ENCODE measurements at regions not wholly inside any gene's neighbourhood (a gene's known extent, or its start where the extent isn't known, plus 50 kb on each side); places are given as distances from the start of the nearest gene placed in this dataset.
"Not testable (repeated sequence)": the region's sequence is repeated elsewhere in the genome, so short reads cannot be mapped to it uniquely, and the experiment has no call there.

DNA sequence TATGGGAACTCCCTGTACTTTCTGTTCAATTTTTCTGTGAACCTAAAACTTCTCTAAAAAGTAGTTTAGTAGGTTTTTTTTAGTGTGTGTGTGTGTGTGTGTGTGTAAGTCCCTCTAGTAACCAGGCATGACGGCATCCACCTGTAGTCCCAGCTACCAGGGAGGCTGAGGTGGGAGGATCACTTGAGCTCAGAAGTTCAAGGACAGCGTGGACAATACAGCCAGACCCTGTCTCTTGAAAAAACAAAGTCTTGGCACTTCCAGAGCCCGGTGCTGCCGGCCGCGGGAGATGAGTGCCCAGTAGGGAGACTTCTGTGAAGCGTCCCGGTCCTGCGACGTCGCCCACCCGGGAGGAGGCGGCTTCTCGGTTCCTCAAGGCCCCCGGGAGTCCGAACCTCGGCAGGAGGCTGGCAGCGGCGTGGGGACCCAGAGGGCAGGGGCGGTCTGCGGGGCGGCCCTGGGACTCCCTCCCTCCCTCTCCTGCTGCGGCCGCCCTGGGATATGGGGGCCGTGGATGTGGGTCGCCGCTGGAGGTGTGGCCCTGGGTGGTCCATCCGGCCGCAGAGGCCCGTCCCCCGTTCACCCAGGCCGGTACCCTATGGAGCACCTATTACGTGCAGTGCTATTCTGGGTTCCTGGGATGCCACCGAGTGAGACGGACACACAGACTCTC is 78.0 kb upstream of the SIRPG start:
- ATAC-seq (ENCODE audit: insufficient read depth, low FRiP score), result no peak
- WGBS, 2 donors, result 92 to 93% methylated on average over 33 to 35 of the region's 35 CpGs
- no peaks in the 10 kb centered on the region for H3K27me3 ChIP-seq (ENCODE audit: control insufficient read depth in 3 of 3, insufficient read depth in 3 of 3, low read length in 2 of 3)
- TF ChIP-seq, protein P1, sequence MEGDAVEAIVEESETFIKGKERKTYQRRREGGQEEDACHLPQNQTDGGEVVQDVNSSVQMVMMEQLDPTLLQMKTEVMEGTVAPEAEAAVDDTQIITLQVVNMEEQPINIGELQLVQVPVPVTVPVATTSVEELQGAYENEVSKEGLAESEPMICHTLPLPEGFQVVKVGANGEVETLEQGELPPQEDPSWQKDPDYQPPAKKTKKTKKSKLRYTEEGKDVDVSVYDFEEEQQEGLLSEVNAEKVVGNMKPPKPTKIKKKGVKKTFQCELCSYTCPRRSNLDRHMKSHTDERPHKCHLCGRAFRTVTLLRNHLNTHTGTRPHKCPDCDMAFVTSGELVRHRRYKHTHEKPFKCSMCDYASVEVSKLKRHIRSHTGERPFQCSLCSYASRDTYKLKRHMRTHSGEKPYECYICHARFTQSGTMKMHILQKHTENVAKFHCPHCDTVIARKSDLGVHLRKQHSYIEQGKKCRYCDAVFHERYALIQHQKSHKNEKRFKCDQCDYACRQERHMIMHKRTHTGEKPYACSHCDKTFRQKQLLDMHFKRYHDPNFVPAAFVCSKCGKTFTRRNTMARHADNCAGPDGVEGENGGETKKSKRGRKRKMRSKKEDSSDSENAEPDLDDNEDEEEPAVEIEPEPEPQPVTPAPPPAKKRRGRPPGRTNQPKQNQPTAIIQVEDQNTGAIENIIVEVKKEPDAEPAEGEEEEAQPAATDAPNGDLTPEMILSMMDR (IDR thresholded peaks at IDR 0.05; ENCODE audit: control extremely low read depth, extremely low read depth), result no peak
- no peak for DNase-seq
- H3K4me3 ChIP-seq, result no peak overlapping the region
- no peak overlapping the region for H3K9ac ChIP-seq (ENCODE audit: insufficient read depth in 1 of 2, low read length in 2 of 2)
- H3K27ac ChIP-seq (ENCODE audit: low read depth in 1 of 2, low read length in 1 of 2), result no peak overlapping the region
- H3K4me1 ChIP-seq (ENCODE audit: control insufficient read depth in 5 of 5, insufficient read depth in 5 of 5, low read length in 5 of 5), result no peaks in the 10 kb centered on the region
- H3K36me3 ChIP-seq (ENCODE audit: control insufficient read depth in 4 of 4, insufficient read depth in 4 of 4, low read length in 4 of 4), result no peaks in the 10 kb centered on the region
- no peaks in the 10 kb centered on the region for H3K9me3 ChIP-seq (ENCODE audit: control insufficient read depth in 4 of 4, insufficient read depth in 3 of 4, low read length in 3 of 4)

DNA sequence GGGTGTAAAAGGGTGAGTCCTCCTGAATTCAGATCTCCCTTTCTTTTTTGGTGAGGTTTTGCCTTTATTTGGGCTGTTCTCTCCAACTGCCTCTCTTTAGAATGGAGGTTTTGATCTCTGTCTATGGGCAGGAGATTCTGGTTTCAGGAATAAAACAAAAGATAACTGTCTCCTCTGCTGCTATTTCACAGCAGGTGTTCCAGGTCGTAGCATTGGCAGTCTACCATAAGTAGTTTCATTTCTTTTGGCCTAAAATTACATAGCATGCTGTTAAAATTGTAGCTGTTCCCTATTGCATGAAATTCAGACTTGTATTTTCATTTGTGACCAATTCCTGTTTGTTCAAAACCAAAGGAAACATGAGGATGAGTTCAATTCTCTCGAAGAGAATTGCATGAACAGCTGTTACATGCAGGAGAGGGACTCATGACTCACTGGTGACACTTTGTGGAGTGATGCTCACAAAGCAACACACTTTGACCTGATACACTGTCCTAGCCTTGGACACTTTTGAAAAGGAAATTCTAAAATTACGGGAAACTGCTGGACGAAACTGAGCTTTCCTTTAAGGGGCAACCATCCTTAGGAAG is 76.8 kb upstream of the SIRPG start:
- Histone ChIP-seq H3K4me3 (no peak overlapping the region), H3K36me3 (ENCODE audit: control insufficient read depth in 4 of 4, insufficient read depth in 4 of 4, low read length in 4 of 4) (no peaks in the 10 kb centered on the region), H3K27me3 (ENCODE audit: control insufficient read depth in 3 of 3, insufficient read depth in 3 of 3, low read length in 2 of 3) (no peaks in the 10 kb centered on the region), H3K9me3 (ENCODE audit: control insufficient read depth in 4 of 4, insufficient read depth in 3 of 4, low read length in 3 of 4) (no peaks in the 10 kb centered on the region), H3K9ac (ENCODE audit: insufficient read depth in 1 of 2, low read length in 2 of 2) (no peak overlapping the region), H3K27ac (ENCODE audit: low read depth in 1 of 2, low read length in 1 of 2) (no peak overlapping the region), H3K4me1 (ENCODE audit: control insufficient read depth in 5 of 5, insufficient read depth in 5 of 5, low read length in 5 of 5) (no peaks in the 10 kb centered on the region)
- DNase-seq, result no peak
- 56 to 66% methylated on average over 4 of the region's 4 CpGs for WGBS, 2 donors
- no peak for ATAC-seq (ENCODE audit: insufficient read depth, low FRiP score)
- TF ChIP-seq, protein P1 (IDR thresholded peaks at IDR 0.05; ENCODE audit: control extremely low read depth, extremely low read depth), result no peak

DNA sequence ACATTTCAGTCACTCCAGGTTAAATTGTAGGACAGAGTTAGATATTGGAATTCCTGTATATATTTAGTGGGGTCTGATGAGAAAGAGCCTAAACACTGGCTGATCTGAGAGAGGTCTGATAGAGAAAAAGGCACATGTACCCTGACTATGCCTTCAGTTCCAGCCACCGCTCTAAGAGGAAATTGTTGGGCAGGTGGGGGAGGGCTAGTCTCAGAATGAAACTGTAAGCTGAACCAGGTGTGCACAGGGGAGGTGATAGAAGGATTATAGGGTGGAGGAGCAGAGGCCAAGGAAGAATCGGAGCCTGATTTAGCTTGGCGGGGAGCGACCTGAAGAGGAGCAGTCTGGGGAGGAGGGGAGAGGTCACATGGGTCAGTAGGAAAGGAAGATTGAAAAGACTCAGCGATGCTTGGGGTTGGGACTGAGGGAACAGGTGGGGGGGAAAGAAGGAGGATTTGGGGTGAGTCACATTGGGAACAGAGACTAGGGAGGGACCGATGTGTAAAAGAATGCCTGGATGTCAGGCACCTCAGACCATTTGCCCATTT is 74.3 kb upstream of the SIRPG start:
- WGBS, 2 donors, result 82 to 84% methylated on average over 6 of the region's 6 CpGs
- not testable (repeated sequence) for ATAC-seq (ENCODE audit: insufficient read depth, low FRiP score)

GRCh38 chr20:1730981-1731711 is 73.6 kb upstream of the SIRPG start:
- H3K9ac ChIP-seq (ENCODE audit: insufficient read depth in 1 of 2, low read length in 2 of 2); H3K27me3 ChIP-seq (ENCODE audit: control insufficient read depth in 3 of 3, insufficient read depth in 3 of 3, low read length in 2 of 3); ATAC-seq (ENCODE audit: insufficient read depth, low FRiP score); DNase-seq; H3K4me1 ChIP-seq (ENCODE audit: control insufficient read depth in 5 of 5, insufficient read depth in 5 of 5, low read length in 5 of 5); H3K4me3 ChIP-seq; H3K36me3 ChIP-seq (ENCODE audit: control insufficient read depth in 4 of 4, insufficient read depth in 4 of 4, low read length in 4 of 4); H3K27ac ChIP-seq (ENCODE audit: low read depth in 1 of 2, low read length in 1 of 2); H3K9me3 ChIP-seq (ENCODE audit: control insufficient read depth in 4 of 4, insufficient read depth in 3 of 4, low read length in 3 of 4): not testable (repeated sequence)
- 65 to 76% methylated on average over 8 of the region's 8 CpGs for WGBS, 2 donors

More for the DNA sequence above, 74.3 kb upstream of the SIRPG start:
- H3K27ac ChIP-seq (ENCODE audit: low read depth in 1 of 2, low read length in 1 of 2); H3K36me3 ChIP-seq (ENCODE audit: control insufficient read depth in 4 of 4, insufficient read depth in 4 of 4, low read length in 4 of 4); DNase-seq; H3K9me3 ChIP-seq (ENCODE audit: control insufficient read depth in 4 of 4, insufficient read depth in 3 of 4, low read length in 3 of 4); H3K4me3 ChIP-seq; H3K9ac ChIP-seq (ENCODE audit: insufficient read depth in 1 of 2, low read length in 2 of 2); H3K4me1 ChIP-seq (ENCODE audit: control insufficient read depth in 5 of 5, insufficient read depth in 5 of 5, low read length in 5 of 5); H3K27me3 ChIP-seq (ENCODE audit: control insufficient read depth in 3 of 3, insufficient read depth in 3 of 3, low read length in 2 of 3): not testable (repeated sequence)

GRCh38 chr20:1727303-1727702 is 69.7 kb upstream of the SIRPG start:
- WGBS, 2 donors, result 88 to 99% methylated on average over 3 of the region's 3 CpGs
- not testable (repeated sequence) for ATAC-seq (ENCODE audit: insufficient read depth, low FRiP score); H3K36me3 ChIP-seq (ENCODE audit: control insufficient read depth in 4 of 4, insufficient read depth in 4 of 4, low read length in 4 of 4); H3K4me1 ChIP-seq (ENCODE audit: control insufficient read depth in 5 of 5, insufficient read depth in 5 of 5, low read length in 5 of 5); H3K27me3 ChIP-seq (ENCODE audit: control insufficient read depth in 3 of 3, insufficient read depth in 3 of 3, low read length in 2 of 3); H3K9ac ChIP-seq (ENCODE audit: insufficient read depth in 1 of 2, low read length in 2 of 2); DNase-seq; H3K27ac ChIP-seq (ENCODE audit: low read depth in 1 of 2, low read length in 1 of 2); H3K4me3 ChIP-seq; H3K9me3 ChIP-seq (ENCODE audit: control insufficient read depth in 4 of 4, insufficient read depth in 3 of 4, low read length in 3 of 4)
